Retina (tissue), 1 donor: ENCODE measurements at regions not wholly inside any gene's neighbourhood (a gene's known extent, or its start where the extent isn't known, plus 50 kb on each side); places are given as distances from the start of the nearest gene placed in this dataset.

Experiments
- DNase-seq: peaks from one replicate; pipeline ENCODE4 v3.0.0-alpha.2; 2016

DNA sequence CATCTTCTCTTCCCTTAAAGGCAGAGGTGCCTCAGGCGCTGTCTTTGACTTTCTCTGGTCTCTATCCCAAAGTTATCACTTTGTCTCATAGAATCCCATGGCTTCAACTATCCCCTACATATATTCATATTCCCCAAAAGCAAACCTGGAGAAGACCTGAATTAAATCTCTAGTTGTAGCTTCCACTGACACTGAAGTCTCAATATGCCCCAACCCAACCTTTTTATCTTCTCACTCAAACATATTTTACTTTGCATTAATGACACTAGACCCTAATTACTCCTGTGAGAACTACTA, 354.5 kb upstream of the DUSP10 start:
- no peak for DNase-seq

DNA sequence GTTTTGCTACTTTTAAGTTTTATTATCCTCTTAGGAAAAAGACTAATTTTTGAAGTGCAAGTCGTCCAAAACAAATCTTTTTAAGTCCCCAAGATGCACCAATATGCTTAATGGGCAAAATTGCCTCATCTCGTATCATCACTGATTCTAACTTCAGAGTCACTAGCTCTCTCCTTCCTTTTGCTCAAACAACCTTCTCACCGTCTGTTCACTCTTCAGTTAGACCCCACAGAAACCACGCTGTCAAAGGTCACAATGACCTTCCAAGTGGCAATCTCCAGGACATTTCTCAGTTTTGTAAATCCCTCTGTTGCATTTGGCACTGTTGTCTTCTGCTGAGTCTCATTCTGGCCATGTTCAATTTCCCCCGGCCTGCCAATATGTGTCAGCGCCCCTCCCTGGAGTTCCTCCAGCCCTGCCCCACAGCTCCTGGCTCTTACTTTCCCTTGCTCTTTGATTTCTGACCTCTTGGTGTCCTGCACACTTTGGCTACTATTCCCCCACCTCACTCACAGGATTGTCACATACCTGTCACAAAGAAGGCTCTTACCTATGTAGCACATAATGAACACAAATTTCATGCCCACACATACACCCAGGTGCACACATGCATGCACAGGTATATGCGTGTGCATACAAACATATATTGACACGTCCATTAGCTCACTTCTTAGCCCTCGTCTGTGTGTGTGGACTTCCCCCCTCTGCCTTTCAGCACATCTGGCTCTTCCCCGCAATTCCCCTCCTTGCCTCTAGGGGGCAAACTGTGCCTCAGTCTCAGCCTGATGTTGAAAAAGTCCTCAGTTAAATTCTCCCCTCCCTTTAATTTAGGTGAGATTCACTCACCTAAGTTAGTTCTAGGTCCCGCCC, 354.0 kb upstream of the DUSP10 start:
- peak; percentile 19 for DNase-seq

- DNase-seq: no peak
These were observed 351.6 kb upstream of the DUSP10 start for GRCh38 chr1:222093518-222093917.

DNA sequence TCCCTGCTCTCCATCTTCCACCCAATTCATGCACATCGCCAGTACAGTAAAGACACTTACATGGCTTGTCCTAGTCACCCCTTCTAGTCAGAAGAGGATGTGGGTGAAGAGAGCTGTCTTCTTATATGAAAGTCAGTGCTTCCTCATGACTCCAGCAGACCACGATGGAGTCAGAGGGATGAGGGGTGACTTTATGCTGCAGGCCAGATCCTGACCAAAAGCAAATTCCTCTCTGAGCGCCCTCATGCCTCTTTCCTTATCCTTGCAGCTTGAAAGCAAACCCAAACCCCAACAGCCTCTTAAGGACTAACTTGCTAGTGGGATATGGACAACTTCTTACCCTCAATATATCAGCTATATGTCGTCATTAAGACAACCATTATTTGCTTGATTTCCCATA, 348.2 kb upstream of the DUSP10 start:
- DNase-seq: no peak

- DNase-seq: no peak
These were observed 345.5 kb upstream of the DUSP10 start for GRCh38 chr1:222087221-222087920.

DNA sequence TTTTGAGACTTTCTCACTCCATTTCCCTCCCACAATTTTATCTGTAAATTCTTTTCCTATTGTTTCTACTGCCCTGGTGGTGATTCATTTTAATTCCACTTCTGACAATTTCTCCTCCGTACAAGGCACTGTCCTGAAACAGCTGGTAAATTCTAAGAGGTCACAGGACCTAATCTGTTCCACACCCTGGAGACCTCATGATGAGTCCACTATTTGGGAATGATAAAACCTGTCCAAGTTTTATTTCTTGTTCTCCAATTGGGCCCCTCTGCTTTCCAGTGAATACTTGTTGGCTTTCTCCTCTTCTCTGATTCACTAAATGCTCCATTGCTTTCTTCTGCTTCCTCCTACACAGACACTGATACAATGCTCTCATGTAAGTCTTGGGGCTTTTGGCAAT, 343.1 kb upstream of the DUSP10 start:
- DNase-seq: no peak

GRCh38 chr1:222084048-222084447, 342.2 kb upstream of the DUSP10 start:
- DNase-seq: no peak

DNA sequence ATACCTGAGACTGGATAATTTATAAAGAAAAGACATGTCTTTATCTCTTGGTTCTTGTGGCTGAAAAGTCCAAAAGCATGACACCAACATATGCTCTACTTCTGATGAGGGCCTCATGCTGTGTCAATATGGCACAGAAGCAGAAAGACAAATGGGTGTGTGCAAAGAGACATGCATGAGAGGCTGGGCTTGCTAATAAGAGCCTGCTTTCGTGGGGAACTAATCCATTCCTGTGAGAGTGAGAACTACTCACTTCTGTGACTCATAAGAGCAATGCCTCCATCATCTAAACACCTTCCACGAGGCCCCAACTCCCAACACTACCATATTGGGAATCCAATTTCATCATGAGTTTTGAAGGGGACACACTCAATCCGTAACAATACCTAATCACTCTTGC, 340.0 kb upstream of the DUSP10 start:
- no peak for DNase-seq

DNA sequence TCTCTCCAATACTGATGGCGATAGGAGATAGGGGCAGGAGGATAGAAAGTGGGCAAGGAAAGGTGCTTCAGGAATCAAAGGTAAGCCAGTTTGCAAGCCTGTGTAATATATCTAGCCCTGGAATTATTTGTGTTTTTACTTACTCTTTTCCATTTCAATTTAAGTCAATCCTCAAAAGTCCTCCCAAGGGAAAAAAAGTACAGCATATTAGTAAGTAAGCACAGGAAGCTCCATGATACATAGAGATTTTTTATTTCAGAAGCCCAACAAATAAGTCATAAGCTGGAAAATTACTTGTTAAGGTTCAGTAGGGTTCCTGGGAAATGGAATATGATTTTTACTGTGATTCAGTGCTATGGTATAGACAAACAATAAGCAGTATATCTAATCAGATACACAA, 337.7 kb upstream of the DUSP10 start:
- no peak for DNase-seq

GRCh38 chr1:222077206-222077605, 335.3 kb upstream of the DUSP10 start:
- DNase-seq: no peak

GRCh38 chr1:222074317-222074716, 332.4 kb upstream of the DUSP10 start:
- no peak for DNase-seq

DNA sequence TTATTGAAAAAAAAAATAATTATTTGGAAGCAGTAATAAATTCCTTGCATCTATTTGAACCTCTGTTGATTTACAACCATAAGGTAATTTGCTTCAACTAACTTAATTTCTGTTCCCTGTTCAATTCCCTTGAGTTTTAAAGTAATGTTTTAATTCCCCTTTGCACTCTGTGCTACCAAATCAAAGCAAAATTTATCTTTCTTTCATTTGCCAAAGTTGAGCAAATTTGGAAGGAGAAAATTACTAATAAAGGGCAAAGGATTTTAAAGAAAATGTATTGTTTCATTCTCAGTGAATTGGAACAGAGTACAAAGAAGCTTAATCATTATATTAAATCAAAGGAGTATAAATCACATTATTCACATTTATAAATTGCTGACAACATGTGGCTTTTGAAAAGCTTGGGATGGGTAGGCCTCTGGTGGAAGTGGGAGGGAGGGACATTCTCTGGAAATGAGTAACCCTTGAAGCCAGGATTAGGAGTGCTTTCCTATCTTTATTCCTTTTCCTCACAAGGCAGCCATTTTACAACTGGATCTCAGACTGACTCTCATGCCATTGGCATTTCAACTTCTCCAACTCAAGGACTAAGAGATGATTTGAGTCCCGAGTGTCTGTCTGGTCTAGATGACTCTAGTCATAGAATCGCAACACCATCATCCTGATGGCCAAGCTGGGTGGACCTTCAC, 331.6 kb upstream of the DUSP10 start:
- no peak for DNase-seq

DNA sequence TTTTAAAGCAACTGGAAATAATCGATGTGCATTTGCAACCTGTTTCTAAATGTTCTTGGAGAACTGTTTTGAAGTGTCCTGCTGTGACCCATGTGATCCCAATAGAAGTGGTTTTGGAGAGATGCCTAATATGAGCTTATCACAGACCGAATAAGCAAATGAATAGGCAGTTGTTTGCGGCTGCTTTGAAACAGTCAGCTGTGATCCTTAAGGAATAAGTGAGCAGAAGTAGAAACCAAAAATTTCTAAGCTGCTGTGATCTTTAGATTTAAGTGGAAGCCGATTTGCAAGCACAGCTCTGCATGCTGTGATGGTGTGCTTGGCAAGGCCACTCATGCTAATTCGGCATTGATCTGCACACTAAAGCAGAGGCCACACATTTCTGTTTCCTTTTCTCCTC, 329.5 kb upstream of the DUSP10 start:
- no peak for DNase-seq

- no peak for DNase-seq
These were observed 327.0 kb upstream of the DUSP10 start for GRCh38 chr1:222068937-222069336.

DNA sequence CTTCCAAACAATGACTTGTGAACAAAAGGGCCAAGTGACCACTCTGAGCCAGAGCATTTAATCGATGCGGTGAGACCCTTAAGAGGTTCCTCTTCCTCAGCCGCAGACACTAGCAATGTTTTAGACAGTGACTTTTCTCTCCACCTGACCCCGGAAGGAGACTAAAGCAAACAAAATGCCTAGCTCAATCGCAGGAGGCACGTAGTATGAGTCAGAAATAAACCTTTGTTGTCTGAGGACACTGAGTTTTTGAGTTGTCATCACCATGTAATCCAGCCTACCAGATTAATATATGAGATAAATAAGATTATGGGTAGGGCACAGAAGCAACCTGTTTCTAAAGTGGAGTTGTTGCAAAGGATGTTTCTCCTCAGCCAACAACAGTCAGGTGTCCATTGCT, 326.2 kb upstream of the DUSP10 start:
- DNase-seq: no peak

DNA sequence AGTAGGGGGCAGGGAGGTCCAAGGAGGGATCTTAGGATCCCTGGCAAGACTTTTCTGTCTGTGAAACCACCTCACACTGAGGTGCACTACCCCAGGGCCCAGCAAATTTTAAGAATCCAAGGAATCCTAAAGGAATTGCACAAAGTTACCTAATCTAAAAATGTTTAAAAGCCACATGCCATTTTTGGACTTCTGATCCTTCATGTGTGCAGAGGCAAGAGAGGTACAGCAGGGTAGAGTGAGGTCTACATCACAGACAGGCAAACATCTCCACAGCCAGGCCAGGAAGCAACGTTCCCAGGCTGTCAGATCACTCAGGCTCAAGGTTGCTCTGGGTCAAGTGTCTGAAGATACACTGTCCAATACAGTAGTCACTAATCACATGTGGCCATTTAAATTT, 324.6 kb upstream of the DUSP10 start:
- no peak for DNase-seq

GRCh38 chr1:222065234-222065633, 323.3 kb upstream of the DUSP10 start:
- DNase-seq: no peak

DNA sequence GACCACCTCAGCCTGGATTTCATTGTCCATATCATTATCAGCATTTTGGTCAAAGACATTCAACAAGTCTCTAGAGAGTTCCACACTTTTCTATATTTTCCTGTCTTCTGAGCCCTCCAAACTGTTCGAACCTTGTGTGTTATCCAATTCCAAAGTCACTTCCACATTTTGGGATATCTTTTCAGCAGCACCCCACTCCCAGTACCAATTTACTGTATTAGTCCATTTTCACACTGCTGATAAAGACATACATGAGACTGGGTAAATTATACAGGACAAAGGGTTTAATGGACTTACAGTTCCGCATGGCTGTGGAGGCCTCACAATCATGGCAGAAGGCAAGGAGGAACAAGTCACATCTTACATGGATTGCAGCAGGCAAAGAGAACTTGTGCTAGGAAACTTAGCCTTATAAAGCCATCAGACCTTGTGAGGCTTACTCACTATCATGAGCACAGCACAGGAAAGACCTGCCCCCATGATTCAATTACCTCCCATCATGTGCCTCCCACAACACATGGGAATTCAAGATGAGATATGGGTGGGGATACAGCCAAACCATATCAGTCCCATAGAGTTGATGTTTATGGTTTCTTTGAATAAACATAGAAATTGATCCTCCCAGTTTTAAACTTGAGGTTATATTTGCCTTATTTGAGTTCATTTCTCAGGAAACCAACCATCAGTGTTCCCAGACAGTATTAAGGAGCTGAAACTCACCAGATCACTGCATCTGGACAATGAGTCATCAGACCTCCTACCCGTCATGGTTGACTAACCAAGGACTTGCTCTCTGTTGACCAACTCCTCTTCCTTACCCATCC, 322.7 kb upstream of the DUSP10 start:
- DNase-seq: no peak

DNA sequence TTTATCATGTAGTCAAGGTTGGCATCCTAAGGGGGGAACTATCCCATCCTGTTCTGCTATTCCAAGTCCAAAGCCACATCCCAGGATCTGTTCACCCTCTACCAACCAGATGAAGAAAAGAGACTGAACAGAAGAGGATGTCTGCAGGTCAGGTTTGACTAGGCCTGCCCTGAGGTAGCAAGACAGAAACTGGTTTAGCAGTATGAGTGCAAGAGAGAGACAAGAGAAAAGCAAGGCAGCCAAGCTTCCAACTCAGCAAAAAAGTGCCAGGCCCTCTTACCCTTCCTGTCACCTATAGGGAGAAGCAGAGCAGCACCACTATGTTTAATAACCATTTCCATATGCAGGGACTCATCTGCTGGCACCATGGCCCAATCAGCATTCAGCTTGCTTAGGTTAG, 320.8 kb upstream of the DUSP10 start:
- no peak for DNase-seq

DNA sequence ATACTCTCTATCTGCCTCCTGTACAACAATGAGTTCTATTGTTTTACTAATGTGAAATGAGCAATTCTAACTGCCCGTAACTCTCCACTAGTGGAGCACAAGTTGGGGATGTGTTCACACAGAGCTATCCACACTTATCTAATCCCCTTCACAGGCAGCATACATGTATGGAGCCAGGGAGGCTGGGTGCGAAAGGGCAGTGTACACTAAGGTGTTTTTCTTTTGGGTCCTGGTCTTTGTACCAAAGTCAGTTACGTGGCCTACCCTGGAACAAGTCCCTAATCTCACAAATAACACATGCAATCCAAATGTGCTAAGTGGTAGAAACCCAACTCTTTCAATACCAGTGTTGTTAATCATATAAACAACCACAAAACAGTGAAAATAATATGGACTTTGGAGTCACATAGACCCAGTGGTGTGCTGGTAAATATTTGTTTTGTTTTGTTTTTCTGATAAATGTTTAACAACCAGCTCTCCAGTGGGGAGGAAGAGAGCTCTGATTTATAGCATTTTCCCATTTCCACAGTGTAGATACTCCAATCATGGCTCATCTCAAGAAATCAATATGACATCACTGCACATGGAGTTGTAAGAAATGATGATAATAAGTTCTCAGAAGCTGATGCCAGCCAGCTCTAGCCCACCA, 319.9 kb upstream of the DUSP10 start:
- DNase-seq: no peak

DNA sequence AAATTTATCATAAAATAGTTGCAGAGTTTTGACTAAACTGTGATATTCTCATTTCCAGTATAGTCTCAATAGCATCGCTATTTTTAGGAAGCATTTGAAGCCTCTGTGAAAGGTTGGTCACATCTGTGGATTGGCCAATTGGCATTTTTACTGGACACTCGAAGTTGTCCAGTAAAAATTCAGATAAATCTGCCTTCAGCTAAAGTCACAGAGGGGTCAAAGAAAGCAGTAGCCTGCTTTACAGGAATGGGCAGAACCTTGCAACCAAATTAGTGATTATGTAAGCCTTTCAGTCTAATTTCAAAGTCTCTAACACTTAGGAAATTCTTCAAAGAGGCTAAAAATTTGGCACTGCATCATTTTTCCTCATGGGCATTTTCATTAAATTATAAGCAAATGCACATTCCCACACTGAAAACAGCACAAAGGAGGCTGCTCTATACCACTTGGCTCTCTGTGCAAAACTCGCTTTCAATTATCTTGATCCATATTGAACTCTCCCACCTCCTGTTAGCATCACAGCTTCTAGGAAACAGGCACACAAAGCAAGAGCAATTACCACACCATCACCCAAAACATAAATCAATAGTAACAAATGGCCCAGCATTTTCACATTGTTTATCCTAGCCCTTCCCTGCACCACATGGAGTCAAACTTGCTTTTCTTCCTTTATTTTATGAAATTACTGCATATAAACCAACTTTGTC, 318.5 kb upstream of the DUSP10 start:
- DNase-seq: peak; percentile 33

DNA sequence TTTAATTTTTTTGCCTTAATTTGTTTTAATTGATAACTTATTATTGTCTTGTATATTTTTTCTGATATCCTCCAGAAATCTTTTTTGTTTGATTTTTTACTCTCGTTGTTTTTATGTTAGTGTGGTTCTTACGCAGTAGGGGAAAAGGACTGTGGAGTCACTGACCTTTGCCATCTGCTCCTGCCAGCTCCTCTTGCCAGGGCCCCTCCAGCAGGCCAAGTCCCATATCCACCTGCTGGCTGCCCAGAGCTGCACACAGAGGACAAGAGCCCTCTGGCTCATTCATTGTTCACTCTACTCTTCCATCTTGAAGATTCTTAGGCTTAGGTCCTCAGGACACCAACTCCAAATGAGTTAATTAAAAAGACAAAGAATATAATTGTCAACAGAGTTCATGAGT, 316.4 kb upstream of the DUSP10 start:
- no peak for DNase-seq
